CD4-positive, alpha-beta T cell (primary cell): ENCODE measurements at regions not wholly inside any gene's neighbourhood (a gene's known extent, or its start where the extent isn't known, plus 50 kb on each side); places are given as distances from the start of the nearest gene placed in this dataset.

Experiments
- ATAC-seq: fragments of 200-7000 bp; cut with Tn5 transposase; one replicate; pipeline ENCODE4 v1.10.0; 2022; ENCODE audit warnings: mild to moderate bottlenecking; ENCODE audit not compliant: poor library complexity
- CTCF ChIA-PET: fragments of 350-600 bp; sonication (Branson Sonifier 250); formaldehyde crosslinking; loops from one replicate; lab custom pipeline; 2021; ENCODE audit warnings: antibody characterized with exemption, inconsistent platforms; lab: Charles Lee
- POLR2A ChIA-PET: fragments of 350-600 bp; sonication (Branson Sonifier 250); formaldehyde crosslinking; loops from one replicate; lab custom pipeline; 2021; ENCODE audit warnings: antibody characterized with exemption, inconsistent platforms; lab: Charles Lee
- DNase-seq, 14 experiments: peaks; one replicate each; pipeline ENCODE4 v3.0.0-alpha.2; 2013 to 2020; ENCODE audit warnings: mixed read lengths in 2 of 14
- H3K27ac ChIP-seq, 2 donors: one replicate each; pipeline versions ENCODE4 v1.5.1 to v1.7.0; 2013; ENCODE audit warnings: low read length in 2 of 2, low read depth in 1 of 2, mild to moderate bottlenecking in 1 of 2
- H3K27me3 ChIP-seq, 2 experiments: 1 replicate in 1 of 2; 2 replicates in 1 of 2; pipeline versions ENCODE4 v1.6.1 to v1.7.0; 2013; ENCODE audit warnings: low read length in 2 of 2, control low read depth in 1 of 2, mild to moderate bottlenecking in 1 of 2, moderate library complexity in 1 of 2; ENCODE audit not compliant: insufficient read depth in 2 of 2, control insufficient read depth in 1 of 2
- H3K36me3 ChIP-seq: one replicate; pipeline ENCODE4 v1.6.1; 2013; ENCODE audit warnings: low read length, control low read depth; ENCODE audit not compliant: insufficient read depth
- H3K4me1 ChIP-seq: one replicate; pipeline ENCODE4 v1.6.1; 2013; ENCODE audit warnings: low read length, control low read depth; ENCODE audit not compliant: insufficient read depth
- H3K4me3 ChIP-seq: one replicate; pipeline ENCODE4 v1.5.1; 2013; ENCODE audit warnings: mild to moderate bottlenecking, low read length, moderate library complexity
- H3K9me3 ChIP-seq, 2 experiments: 1 replicate in 1 of 2; 2 replicates in 1 of 2; pipeline versions ENCODE4 v1.6.1 to v1.7.0; 2013; ENCODE audit warnings: low read length in 2 of 2, mild to moderate bottlenecking in 2 of 2, control low read depth in 1 of 2, moderate library complexity in 1 of 2; ENCODE audit not compliant: control insufficient read depth in 1 of 2, insufficient read depth in 1 of 2
- H3K27ac Mint-ChIP-seq: one replicate; pipeline ENCODE4 v1.8.0; 2020; ENCODE audit warnings: mixed read lengths
- H3K27me3 Mint-ChIP-seq: one replicate; pipeline ENCODE4 v1.8.0; 2021; ENCODE audit warnings: mixed read lengths
- H3K36me3 Mint-ChIP-seq: one replicate; pipeline ENCODE4 v1.8.0; 2021; ENCODE audit warnings: low read depth, mixed read lengths
- H3K4me1 Mint-ChIP-seq: one replicate; pipeline ENCODE4 v1.8.0; 2021; ENCODE audit warnings: low read depth, mixed read lengths
- H3K4me3 Mint-ChIP-seq: one replicate; pipeline ENCODE4 v1.8.0; 2020; ENCODE audit warnings: mild to moderate bottlenecking, mixed read lengths
- H3K9me3 Mint-ChIP-seq: one replicate; pipeline ENCODE4 v1.8.0; 2020; ENCODE audit warnings: mixed read lengths
- CTCF ChIP-seq: fragments of 200-600 bp; IDR thresholded peaks from one replicate; pipeline ENCODE4 v1.8.0; 2022; ENCODE audit warnings: antibody characterized with exemption, mild to moderate bottlenecking
- intact Hi-C, 2 experiments: fragments of 100-400 bp; cut with DNase I in 1 of 2; cut with micrococcal nuclease in 1 of 2; formaldehyde crosslinking; loops; one replicate each; pipeline versions ENCODE4 v1.15.1 to v1.9.0; 2023 to 2025; cut with DNase I, micrococcal nuclease

- Mint-ChIP-seq H3K9me3 (peaks cover 3% of the 10 kb centered on the region), H3K4me1 (no peaks in the 10 kb centered on the region), H3K27me3 (peaks cover 9% of the 10 kb centered on the region), H3K36me3 (no peaks in the 10 kb centered on the region), H3K27ac (no peak overlapping the region), H3K4me3 (no peak overlapping the region)
- H3K9me3 ChIP-seq, result peaks cover 0 to 14% of the 10 kb centered on the region in 2 experiments
- peaks cover 0 to 2% of the 10 kb centered on the region in 2 experiments for H3K27me3 ChIP-seq
- H3K4me1 ChIP-seq, result no peaks in the 10 kb centered on the region
- ChIA-PET CTCF (interaction anchor here (1.0 kb wide), 1 partner anchor 9 kb away, joined by 3 read pairs; no protein-coding TSS in a partner anchor), POLR2A (no interaction called here)
- H3K27ac ChIP-seq, result no peak overlapping the region
- ATAC-seq, result no peak
- TF ChIP-seq CTCF, result no peak
- no peak for DNase-seq
- no peak overlapping the region for H3K4me3 ChIP-seq
- intact Hi-C loops, result no loop called here
- no peaks in the 10 kb centered on the region for H3K36me3 ChIP-seq
Measured at GRCh38 chr5:6048746-6049145, 329.6 kb downstream of the MED10 start.

GRCh38 chr5:6046296-6046967 is 331.9 kb downstream of the MED10 start:
- Histone ChIP-seq H3K36me3 (no peaks in the 10 kb centered on the region), H3K9me3 (peaks cover 0 to 14% of the 10 kb centered on the region in 2 experiments), H3K4me1 (no peaks in the 10 kb centered on the region), H3K27ac (no peak overlapping the region), H3K4me3 (no peak overlapping the region), H3K27me3 (peaks cover 0 to 2% of the 10 kb centered on the region in 2 experiments)
- intact Hi-C loops, result no loop called here
- H3K9me3 Mint-ChIP-seq, result peaks cover 3% of the 10 kb centered on the region
- no peaks in the 10 kb centered on the region for H3K36me3 Mint-ChIP-seq
- TF ChIP-seq CTCF, result no peak
- H3K27ac Mint-ChIP-seq, result no peak overlapping the region
- ChIA-PET CTCF (no interaction called here), POLR2A (no interaction called here)
- H3K4me1 Mint-ChIP-seq, result no peaks in the 10 kb centered on the region
- no peak overlapping the region for H3K4me3 Mint-ChIP-seq
- DNase-seq (no peak), ATAC-seq (no peak)
- peaks cover 7% of the 10 kb centered on the region for H3K27me3 Mint-ChIP-seq

- Mint-ChIP-seq H3K4me3 (no peak overlapping the region), H3K4me1 (no peaks in the 10 kb centered on the region), H3K27ac (no peak overlapping the region), H3K27me3 (peaks cover 7% of the 10 kb centered on the region), H3K9me3 (no peaks in the 10 kb centered on the region), H3K36me3 (no peaks in the 10 kb centered on the region)
- ATAC-seq, result no peak
- Histone ChIP-seq H3K36me3 (no peaks in the 10 kb centered on the region), H3K9me3 (peaks cover 0 to 14% of the 10 kb centered on the region in 2 experiments), H3K27ac (no peak overlapping the region), H3K4me1 (no peaks in the 10 kb centered on the region), H3K27me3 (peaks cover 0 to 2% of the 10 kb centered on the region in 2 experiments), H3K4me3 (no peak overlapping the region)
- DNase-seq, result no peak
- intact Hi-C loops, result no loop called here
- POLR2A ChIA-PET, result no interaction called here
- CTCF ChIA-PET, result no interaction called here
- no peak for TF ChIP-seq CTCF
Measured at GRCh38 chr5:6043491-6044310, 334.6 kb downstream of the MED10 start.
